Activated effector memory CD4-positive, alpha-beta T cell treated with Interleukin-2 at 50 U/mL for 16 hours (primary cell): ENCODE measurements at regions not wholly inside any gene's neighbourhood (a gene's known extent, or its start where the extent isn't known, plus 50 kb on each side); places are given as distances from the start of the nearest gene placed in this dataset.
A peak's percentile ranks its signal among the peaks of the same experiment; 100 is the strongest.
"Not testable (repeated sequence)": the region's sequence is repeated elsewhere in the genome, so short reads cannot be mapped to it uniquely, and the experiment has no call there.

Source experiments
- DNase-seq: peaks from one replicate; pipeline ENCODE4 v3.0.0-alpha.2; 2020

DNA sequence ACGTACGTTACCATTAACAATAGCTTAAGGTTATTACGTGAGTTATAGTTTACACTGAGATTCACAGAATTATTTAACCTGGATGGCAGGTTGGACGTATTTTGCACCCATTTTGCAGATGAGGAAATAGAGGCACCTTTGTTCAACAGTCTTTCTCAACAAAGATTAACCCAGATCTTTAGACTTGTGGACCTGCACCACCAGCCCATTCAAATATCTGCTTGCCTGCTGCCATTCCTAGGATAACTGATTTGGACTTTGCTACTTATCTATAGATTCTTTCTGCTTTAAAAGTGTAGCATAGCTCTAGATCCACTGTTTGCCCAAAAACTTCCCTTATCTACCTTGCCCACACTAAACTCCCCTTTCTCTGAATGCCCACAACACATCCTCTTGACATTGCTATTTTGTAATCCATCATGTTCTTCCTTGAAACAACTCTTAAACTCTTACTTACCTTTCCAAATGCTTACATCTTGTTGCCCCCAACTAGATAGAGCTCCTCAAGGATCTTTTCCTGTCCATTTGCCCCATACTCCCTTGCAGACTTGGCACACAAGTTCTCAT, 56.4 kb upstream of the TNFAIP3 start:
- no peak for DNase-seq

DNA sequence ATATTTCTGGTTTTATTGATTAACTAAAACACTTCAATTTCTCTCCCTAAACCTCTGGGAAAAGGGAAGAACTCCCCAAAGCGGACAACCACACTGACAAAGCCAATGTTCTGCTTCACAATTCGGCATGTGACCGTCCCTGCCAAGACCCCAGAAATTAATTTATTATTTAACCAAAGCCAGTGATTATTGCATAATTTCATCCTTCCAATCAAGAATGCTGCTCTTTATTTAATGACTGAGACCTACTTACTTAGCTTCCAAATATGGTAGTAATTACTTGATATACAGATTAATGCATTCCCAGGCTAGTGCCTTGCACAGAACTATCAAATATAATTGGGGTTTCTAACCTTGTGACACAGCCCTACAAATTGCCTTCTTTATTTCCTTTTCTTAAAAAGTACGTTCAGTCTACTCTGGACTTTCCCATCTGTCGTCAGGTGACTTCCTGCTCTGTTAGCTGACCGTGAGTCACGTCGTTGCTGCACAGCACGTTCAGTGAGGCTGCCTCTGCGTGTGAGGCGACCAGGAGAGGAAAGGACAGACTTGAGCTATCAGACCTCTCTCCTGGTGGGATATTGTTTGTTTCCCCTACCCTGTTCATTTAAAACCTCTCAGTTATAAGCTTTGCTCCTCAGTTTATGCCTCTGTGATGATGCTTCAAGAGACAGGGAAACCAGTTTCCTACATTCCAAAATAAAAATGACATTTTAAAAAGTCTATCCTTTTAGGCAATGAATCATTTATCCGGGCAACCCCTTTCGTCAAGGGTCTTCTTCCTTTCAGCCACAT, 55.7 kb upstream of the TNFAIP3 start:
- peak; percentile 58 for DNase-seq

DNA sequence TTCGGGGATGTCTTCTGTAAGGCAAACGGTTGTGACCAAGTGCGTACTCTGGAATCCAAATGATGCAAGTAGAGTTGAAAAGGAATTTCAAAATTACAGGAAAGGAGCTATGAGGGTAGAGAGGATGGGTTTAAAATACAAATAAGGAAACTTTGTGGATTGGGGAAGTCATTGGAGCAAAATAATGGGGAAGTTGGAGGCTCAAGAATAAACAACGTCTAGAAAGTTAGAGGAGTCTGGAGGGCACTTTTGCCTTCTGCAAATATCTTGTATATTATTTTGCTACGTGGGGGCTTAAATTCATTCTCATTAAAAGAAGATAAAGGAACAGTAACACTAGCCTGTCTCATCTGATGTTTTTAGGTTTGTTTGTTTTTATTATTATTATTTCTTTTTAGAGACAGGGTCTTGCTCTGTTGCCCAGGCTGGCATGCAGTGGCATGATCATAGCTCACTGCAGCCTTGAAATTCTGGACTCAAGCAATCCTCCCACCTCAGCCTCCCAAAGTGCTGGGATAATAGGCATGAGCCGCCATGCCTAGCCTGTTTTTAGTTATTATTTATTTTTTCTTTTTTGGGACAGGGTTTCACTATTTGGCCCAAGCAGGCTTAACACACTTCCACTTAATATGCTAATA, 55.0 kb upstream of the TNFAIP3 start:
- no peak for DNase-seq

DNA sequence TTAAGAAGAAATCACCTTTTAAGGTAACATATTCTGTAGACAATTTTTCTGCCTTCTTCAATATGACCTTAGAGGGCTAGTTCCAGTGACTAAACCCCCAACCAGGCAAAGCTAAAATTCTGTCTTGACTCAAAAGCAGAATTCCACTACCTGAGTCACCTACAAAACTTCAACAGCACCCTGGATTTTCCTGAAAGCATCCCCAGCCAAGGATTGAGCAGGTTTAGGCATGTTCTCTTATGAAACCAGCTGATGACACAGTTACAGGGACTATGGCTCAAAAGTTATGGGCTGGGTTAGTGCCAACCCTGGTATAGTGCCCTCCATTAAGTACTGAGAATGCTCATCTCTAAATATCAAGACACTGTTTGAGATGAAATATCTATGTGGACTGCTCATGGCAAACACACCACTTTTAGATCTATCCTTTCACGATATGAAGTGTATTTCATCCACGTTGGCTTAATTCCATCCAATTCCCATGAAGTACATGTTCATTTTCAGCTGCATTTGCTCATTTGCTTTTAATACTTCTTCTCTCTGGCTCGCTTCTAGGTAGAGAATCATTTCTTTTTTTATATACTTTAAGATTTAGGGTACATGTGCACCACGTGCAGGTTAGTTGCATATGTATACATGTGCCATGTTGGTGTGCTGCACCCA, 53.6 kb upstream of the TNFAIP3 start:
- no peak for DNase-seq

DNA sequence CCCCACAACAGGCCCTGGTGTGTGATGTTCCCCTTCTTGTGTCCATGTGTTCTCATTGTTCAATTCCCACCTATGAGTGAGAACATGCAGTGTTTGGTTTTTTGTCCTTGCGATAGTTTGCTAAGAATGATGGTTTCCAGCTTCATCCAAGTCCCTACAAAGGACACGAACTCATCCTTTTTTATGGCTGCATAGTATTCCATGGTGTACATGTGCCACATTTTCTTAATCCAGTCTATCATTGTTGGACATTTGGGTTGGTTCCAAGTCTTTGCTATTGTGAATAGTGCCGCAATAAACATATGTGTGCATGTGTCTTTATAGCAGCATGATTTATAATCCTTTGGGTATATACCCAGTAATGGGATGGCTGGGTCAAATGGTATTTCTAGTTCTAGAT, 53.0 kb upstream of the TNFAIP3 start:
- DNase-seq, result not testable (repeated sequence)

DNA sequence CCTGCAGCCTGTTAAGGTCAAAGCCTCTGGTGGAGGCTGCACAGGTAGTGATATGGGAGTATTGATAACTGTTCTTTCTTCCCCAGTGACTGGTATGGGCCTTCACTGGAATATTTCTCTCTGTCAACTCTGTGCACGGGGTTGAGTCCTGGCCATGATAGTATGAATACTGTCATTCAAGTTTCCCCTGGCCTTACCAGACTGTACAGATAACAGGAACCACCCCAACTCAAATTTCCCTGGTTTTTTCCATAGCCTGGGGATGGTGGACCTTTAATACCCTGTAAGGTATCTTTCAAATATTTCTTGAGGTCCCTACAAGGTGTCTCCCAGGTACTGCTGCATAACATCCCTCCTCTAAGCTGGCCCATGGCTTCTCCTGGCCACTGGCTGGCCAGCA, 51.4 kb upstream of the TNFAIP3 start:
- no peak for DNase-seq

DNA sequence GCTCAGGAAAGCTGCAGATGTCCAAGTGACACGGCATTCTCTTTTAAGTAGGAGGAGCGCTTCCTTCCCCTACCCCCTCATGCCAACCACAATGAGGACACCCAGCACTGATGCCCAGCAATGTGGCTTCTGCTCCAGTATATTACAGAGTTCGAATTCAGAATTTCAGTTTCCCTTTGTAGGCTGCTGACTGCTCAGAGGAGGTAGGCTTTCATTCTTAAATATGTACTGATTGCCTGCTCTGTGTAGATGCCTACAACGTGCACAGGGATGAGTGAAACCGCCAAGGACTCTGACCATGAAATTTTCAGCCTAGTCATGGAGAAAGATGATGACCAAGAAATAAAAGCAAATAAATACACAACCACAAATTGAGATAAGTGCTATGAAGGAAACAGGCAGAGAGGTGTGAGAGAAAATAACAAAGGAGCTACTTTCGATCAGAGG, 50.9 kb upstream of the TNFAIP3 start:
- DNase-seq, result no peak

DNA sequence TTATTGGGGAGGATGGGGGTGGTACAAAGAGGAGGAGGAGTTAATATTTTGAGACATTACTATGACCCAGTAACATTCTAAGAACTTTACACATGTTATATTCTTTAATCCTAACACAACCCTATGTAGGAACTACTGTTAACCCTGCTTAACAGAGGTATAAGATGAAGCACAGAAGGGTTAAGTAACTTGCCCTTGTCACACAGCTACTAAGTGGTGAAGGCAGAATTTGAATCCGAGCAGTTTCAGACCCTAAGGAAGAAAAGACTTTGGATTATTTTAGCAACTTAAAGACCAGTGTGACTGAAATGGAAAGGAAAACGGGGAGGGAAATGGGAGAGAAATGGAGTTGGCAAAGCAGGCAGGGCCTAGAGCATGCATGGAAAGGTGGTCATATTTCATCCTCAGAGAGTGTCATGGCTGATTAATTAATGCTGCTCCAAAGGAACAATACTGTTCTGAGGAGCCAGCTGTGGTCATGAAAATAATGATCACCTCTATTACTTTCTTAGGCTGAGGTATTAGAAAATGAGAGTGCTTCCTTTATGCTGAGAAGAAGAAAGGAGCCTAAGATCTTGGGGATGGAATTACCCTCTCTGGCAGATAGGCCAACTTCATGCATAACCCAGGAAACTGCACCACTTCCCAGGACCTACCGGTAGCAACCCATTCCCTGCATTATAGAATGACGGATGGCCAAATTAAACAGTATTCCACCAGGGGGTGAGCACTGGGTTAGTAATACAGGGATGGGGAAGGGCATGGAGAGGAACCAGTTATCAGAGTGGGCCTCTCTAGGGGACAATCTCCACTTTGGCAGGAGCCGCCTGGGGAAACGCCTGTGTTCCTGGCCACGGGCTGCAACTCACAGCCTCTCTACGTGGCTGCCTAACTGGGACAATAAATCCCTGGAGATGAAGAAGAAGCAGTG, 50.1 kb upstream of the TNFAIP3 start:
- DNase-seq, result no peak
